WI38 (cell line): ENCODE measurements at regions not wholly inside any gene's neighbourhood (a gene's known extent, or its start where the extent isn't known, plus 50 kb on each side); places are given as distances from the start of the nearest gene placed in this dataset.

Source experiments
- H3K4me3 ChIP-seq: 2 replicates; pipeline ENCODE4 v1.5.1; 2011; ENCODE audit warnings: low read depth, mild to moderate bottlenecking, control low read depth, low read length
- CTCF ChIP-seq: IDR thresholded peaks from 2 replicates; pipeline ENCODE4 v1.5.1; 2012; ENCODE audit warnings: low read depth, mild to moderate bottlenecking, control low read depth, low read length

DNA sequence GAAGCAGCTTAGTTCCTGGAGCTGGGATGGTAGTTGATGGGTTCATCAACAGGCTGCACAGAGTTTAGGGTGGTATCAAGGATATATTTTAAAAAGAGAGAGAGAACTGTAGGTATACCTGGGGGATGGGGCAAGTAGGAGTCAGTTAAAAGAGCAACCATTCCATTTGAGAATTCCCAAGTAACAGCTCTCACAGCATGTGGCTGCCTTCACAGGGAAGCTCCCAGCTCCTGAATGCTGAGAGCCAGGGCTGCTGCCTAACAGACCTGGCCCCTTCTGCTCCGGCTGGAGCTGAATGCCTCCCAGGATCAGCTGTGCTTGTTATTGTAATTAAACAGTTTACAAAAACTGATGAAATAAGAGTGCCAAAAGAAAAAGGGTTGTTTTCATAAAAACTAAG, 58.8 kb upstream of the GPR26 start:
- no peak overlapping the region for H3K4me3 ChIP-seq
- TF ChIP-seq CTCF, result no peak

DNA sequence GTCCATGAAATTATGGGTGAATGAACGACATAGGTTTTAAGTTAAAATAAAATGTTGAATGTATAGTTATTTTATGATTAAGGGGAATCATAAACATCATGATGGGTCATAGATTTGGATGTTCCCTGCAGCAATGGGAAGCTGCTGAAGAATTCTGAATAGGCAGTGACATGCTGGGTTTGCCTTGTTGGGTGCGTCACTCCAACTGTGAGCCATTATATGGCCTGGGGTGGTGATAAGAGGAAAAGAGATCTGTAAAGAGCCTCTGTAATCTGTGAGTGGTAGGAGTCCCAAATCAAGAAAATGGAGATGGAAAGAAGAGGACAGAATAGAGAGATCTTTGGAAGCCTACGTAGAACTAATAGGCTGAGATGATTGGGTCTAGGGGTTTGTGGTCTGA, 58.1 kb upstream of the GPR26 start:
- TF ChIP-seq CTCF, result no peak

GRCh38 chr10:123611243-123611642, 54.9 kb upstream of the GPR26 start:
- no peak for TF ChIP-seq CTCF
- no peak overlapping the region for H3K4me3 ChIP-seq

More for the DNA sequence above, 58.1 kb upstream of the GPR26 start:
- H3K4me3 ChIP-seq, result no peak overlapping the region

GRCh38 chr10:123611876-123612275, 54.3 kb upstream of the GPR26 start:
- no peak for TF ChIP-seq CTCF
- H3K4me3 ChIP-seq, result no peak overlapping the region

DNA sequence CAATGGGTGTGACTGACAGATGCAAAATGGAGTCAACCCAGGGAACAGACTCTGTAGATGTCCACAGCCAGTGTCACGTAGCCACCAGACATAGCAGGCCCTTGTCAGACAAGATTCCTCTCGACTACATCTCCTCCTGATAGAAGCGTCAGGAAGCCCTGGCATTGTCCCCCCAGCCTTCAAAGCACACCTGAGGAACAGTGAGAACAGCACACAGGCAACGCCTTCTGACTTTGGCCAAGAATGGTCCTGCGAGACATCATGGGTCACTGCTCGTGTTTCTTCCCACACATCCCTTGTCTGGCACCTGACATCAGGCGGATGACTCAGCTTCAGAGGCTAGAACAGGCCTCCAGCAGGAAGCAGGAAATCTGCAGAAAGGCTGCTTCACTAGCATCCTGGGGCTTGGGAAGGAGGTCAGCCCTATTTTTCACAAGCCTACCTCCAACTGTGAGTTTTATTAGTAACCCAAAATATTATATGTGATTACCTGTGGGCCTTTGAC, 52.8 kb upstream of the GPR26 start:
- TF ChIP-seq CTCF, result no peak
- no peak overlapping the region for H3K4me3 ChIP-seq

GRCh38 chr10:123614888-123615287, 51.3 kb upstream of the GPR26 start:
- TF ChIP-seq CTCF, result no peak
- H3K4me3 ChIP-seq, result no peak overlapping the region
